ENCODE measurements at regions not wholly inside any gene's neighbourhood (a gene's known extent, or its start where the extent isn't known, plus 50 kb on each side); places are given as distances from the start of the nearest gene placed in this dataset.

- H3K4me3 Mint-ChIP-seq = no peak overlapping the region
- no peak for DNase-seq (ENCODE audit: low spot score in 2 of 2, unreplicated experiment in 2 of 2)
- H3K9me3 Mint-ChIP-seq = no peaks in the 10 kb centered on the region
- no peak for TF ChIP-seq CTCF (IDR thresholded peaks at IDR 0.05; ENCODE audit: unreplicated experiment)
- H3K27ac Mint-ChIP-seq = no peak overlapping the region
- H3K27me3 Mint-ChIP-seq (ENCODE audit: low read depth) = no peaks in the 10 kb centered on the region
- H3K4me1 Mint-ChIP-seq = peaks cover 7% of the 10 kb centered on the region
- no peaks in the 10 kb centered on the region for H3K36me3 Mint-ChIP-seq
These were observed 188.9 kb upstream of the KIF2B start for GRCh38 chr17:53633856-53634255.

GRCh38 chr17:53631486-53631885 lies 191.2 kb upstream of the KIF2B start:
- no peaks in the 10 kb centered on the region for H3K9me3 Mint-ChIP-seq
- no peak for TF ChIP-seq CTCF (IDR thresholded peaks at IDR 0.05; ENCODE audit: unreplicated experiment)
- peaks cover 7% of the 10 kb centered on the region for H3K4me1 Mint-ChIP-seq
- DNase-seq (ENCODE audit: low spot score in 2 of 2, unreplicated experiment in 2 of 2) = no peak
- H3K4me3 Mint-ChIP-seq = no peak overlapping the region
- H3K27ac Mint-ChIP-seq = no peak overlapping the region
- H3K36me3 Mint-ChIP-seq = no peaks in the 10 kb centered on the region
- no peaks in the 10 kb centered on the region for H3K27me3 Mint-ChIP-seq (ENCODE audit: low read depth)

GRCh38 chr17:53630638-53631037 lies 192.1 kb upstream of the KIF2B start:
- H3K27me3 Mint-ChIP-seq (ENCODE audit: low read depth) = no peaks in the 10 kb centered on the region
- TF ChIP-seq CTCF (IDR thresholded peaks at IDR 0.05; ENCODE audit: unreplicated experiment) = no peak
- peaks cover 7% of the 10 kb centered on the region for H3K4me1 Mint-ChIP-seq

GRCh38 chr17:53630115-53630514 lies 192.6 kb upstream of the KIF2B start:
- Mint-ChIP-seq H3K4me1 (peaks cover 7% of the 10 kb centered on the region), H3K36me3 (no peaks in the 10 kb centered on the region), H3K4me3 (no peak overlapping the region), H3K27me3 (ENCODE audit: low read depth) (no peaks in the 10 kb centered on the region), H3K9me3 (no peaks in the 10 kb centered on the region), H3K27ac (no peak overlapping the region)
- DNase-seq (ENCODE audit: low spot score in 2 of 2, unreplicated experiment in 2 of 2) = no peak
- TF ChIP-seq CTCF (IDR thresholded peaks at IDR 0.05; ENCODE audit: unreplicated experiment) = no peak

More at GRCh38 chr17:53630638-53631037, 192.1 kb upstream of the KIF2B start:
- Mint-ChIP-seq H3K9me3 (no peaks in the 10 kb centered on the region), H3K27ac (no peak overlapping the region), H3K36me3 (no peaks in the 10 kb centered on the region), H3K4me3 (no peak overlapping the region)
- DNase-seq (ENCODE audit: low spot score in 2 of 2, unreplicated experiment in 2 of 2) = no peak

- Mint-ChIP-seq H3K27ac (no peak overlapping the region), H3K4me1 (peaks cover 3% of the 10 kb centered on the region), H3K27me3 (ENCODE audit: low read depth) (no peaks in the 10 kb centered on the region), H3K36me3 (no peaks in the 10 kb centered on the region), H3K9me3 (no peaks in the 10 kb centered on the region), H3K4me3 (no peak overlapping the region)
- no peak for DNase-seq (ENCODE audit: low spot score in 2 of 2, unreplicated experiment in 2 of 2)
- TF ChIP-seq CTCF (IDR thresholded peaks at IDR 0.05; ENCODE audit: unreplicated experiment) = no peak
These were observed 193.5 kb upstream of the KIF2B start for GRCh38 chr17:53629188-53629587.

GRCh38 chr17:53628011-53628410 lies 194.7 kb upstream of the KIF2B start:
- DNase-seq (ENCODE audit: low spot score in 2 of 2, unreplicated experiment in 2 of 2) = no peak
- Mint-ChIP-seq H3K4me3 (no peak overlapping the region), H3K27me3 (ENCODE audit: low read depth) (no peaks in the 10 kb centered on the region), H3K4me1 (peaks cover 3% of the 10 kb centered on the region), H3K27ac (no peak overlapping the region), H3K9me3 (no peaks in the 10 kb centered on the region), H3K36me3 (no peaks in the 10 kb centered on the region)
- TF ChIP-seq CTCF (IDR thresholded peaks at IDR 0.05; ENCODE audit: unreplicated experiment) = no peak

Data from mesothelial cell of epicardium (in vitro differentiated cells).